Cerebellar nuclear complex (tissue), 1 donor: ENCODE measurements at regions not wholly inside any gene's neighbourhood (a gene's known extent, or its start where the extent isn't known, plus 50 kb on each side); places are given as distances from the start of the nearest gene placed in this dataset.

ENCODE experiments used
- DNase-seq, 2 experiments: peaks; one replicate each; lab custom pipeline; 2025; lab: John Stamatoyannopoulos, UW

- no peak for DNase-seq
Observed at GRCh38 chr11:13221722-13222121, 55.9 kb upstream of the BMAL1 start.

- DNase-seq = no peak
Observed at GRCh38 chr11:13222285-13222684, 55.3 kb upstream of the BMAL1 start.

- no peak for DNase-seq
Observed at GRCh38 chr11:13223112-13223511, 54.5 kb upstream of the BMAL1 start.

GRCh38 chr11:13224324-13224723 lies 53.3 kb upstream of the BMAL1 start:
- no peak for DNase-seq

- DNase-seq = no peak
Observed at GRCh38 chr11:13225038-13226001, 52.3 kb upstream of the BMAL1 start.

- no peak for DNase-seq
Observed at GRCh38 chr11:13227676-13228255, 49.8 kb upstream of the BMAL1 start.
